CD14-positive monocyte (primary cell): ENCODE measurements at regions not wholly inside any gene's neighbourhood (a gene's known extent, or its start where the extent isn't known, plus 50 kb on each side); places are given as distances from the start of the nearest gene placed in this dataset.

Experiments used
- DNase-seq, 3 donors: peaks; one replicate each; pipeline ENCODE4 v3.0.0-alpha.2; 2011 to 2022
- H2AFZ ChIP-seq: 2 replicates; pipeline ENCODE4 v1.6.0; 2012; ENCODE audit warnings: mild to moderate bottlenecking, low read depth, low read length, inconsistent platforms; ENCODE audit not compliant: insufficient read depth, poor library complexity, severe bottlenecking
- H3K27ac ChIP-seq, 2 donors: 1 replicate in 1 of 2; 2 replicates in 1 of 2; pipeline ENCODE4 v1.5.1; 2012 to 2013; ENCODE audit warnings: low read length in 2 of 2, control low read depth in 1 of 2, inconsistent platforms in 1 of 2, low read depth in 1 of 2, mild to moderate bottlenecking in 1 of 2
- H3K27me3 ChIP-seq, 2 donors: one replicate each; pipeline versions ENCODE4 v1.6.0 to v1.6.1; 2011 to 2013; ENCODE audit warnings: low read length in 2 of 2; ENCODE audit not compliant: control insufficient read depth in 2 of 2, insufficient read depth in 2 of 2
- H3K36me3 ChIP-seq, 2 donors: replicated peaks in 1 of 2; 1 replicate in 1 of 2; 2 replicates in 1 of 2; pipeline versions ENCODE4 v1.5.1 to v1.6.1; 2012 to 2013; ENCODE audit warnings: low read length in 2 of 2, control low read depth in 1 of 2, inconsistent platforms in 1 of 2, mild to moderate bottlenecking in 1 of 2; ENCODE audit not compliant: insufficient read depth in 2 of 2, control insufficient read depth in 1 of 2
- H3K4me1 ChIP-seq, 2 donors: 1 replicate in 1 of 2; 2 replicates in 1 of 2; pipeline versions ENCODE4 v1.5.1 to v1.6.1; 2012 to 2013; ENCODE audit warnings: low read length in 2 of 2, control low read depth in 1 of 2, inconsistent platforms in 1 of 2, mild to moderate bottlenecking in 1 of 2, moderate library complexity in 1 of 2; ENCODE audit not compliant: insufficient read depth in 2 of 2, control insufficient read depth in 1 of 2
- H3K4me2 ChIP-seq: replicated peaks from 2 replicates; pipeline ENCODE3; 2012; ENCODE audit warnings: low read length, moderate library complexity, mild to moderate bottlenecking; ENCODE audit not compliant: poor library complexity, severe bottlenecking; ENCODE audit errors: extremely low read depth
- H3K4me3 ChIP-seq, 3 experiments: fragments of 200-600 bp in 1 of 3; sonication (generic) in 1 of 3; replicated peaks in 1 of 3; 1 replicate in 2 of 3; 2 replicates in 1 of 3; pipeline ENCODE4 v1.5.1; 2011 to 2013; ENCODE audit warnings: low read length in 3 of 3, mild to moderate bottlenecking in 3 of 3, control low read depth in 2 of 3, low read depth in 2 of 3, inconsistent platforms in 1 of 3, moderate library complexity in 1 of 3
- H3K79me2 ChIP-seq: 2 replicates; pipeline ENCODE4 v1.6.0; 2012; ENCODE audit warnings: mild to moderate bottlenecking, control low read depth, inconsistent platforms, low read length, moderate library complexity; ENCODE audit not compliant: insufficient read depth
- H3K9ac ChIP-seq: 2 replicates; pipeline ENCODE4 v1.6.0; 2017; ENCODE audit warnings: low read length, mild to moderate bottlenecking; ENCODE audit not compliant: insufficient read depth, poor library complexity, severe bottlenecking
- H3K9me3 ChIP-seq, 2 donors: replicated peaks in 1 of 2; 1 replicate in 1 of 2; 2 replicates in 1 of 2; pipeline versions ENCODE4 v1.5.1 to v1.6.1; 2012 to 2013; ENCODE audit warnings: low read length in 2 of 2, control low read depth in 1 of 2; ENCODE audit not compliant: control insufficient read depth in 1 of 2, insufficient read depth in 1 of 2
- H4K20me1 ChIP-seq: 2 replicates; pipeline ENCODE4 v1.6.0; 2012; ENCODE audit warnings: mild to moderate bottlenecking, low read length, control low read depth, moderate library complexity; ENCODE audit not compliant: insufficient read depth
- H3K27ac Mint-ChIP-seq, 7 donors: one replicate each; pipeline ENCODE4 v1.8.0; 2020; ENCODE audit warnings: mild to moderate bottlenecking in 7 of 7, mixed read lengths in 7 of 7, moderate library complexity in 6 of 7, inconsistent platforms in 2 of 7
- H3K27me3 Mint-ChIP-seq, 3 donors: one replicate each; pipeline ENCODE4 v1.8.0; 2021 to 2022; ENCODE audit warnings: low read depth in 3 of 3, mild to moderate bottlenecking in 3 of 3, mixed read lengths in 3 of 3, moderate library complexity in 3 of 3, inconsistent platforms in 1 of 3
- H3K36me3 Mint-ChIP-seq, 2 donors: one replicate each; pipeline ENCODE4 v1.8.0; 2020; ENCODE audit warnings: mixed read lengths in 2 of 2, inconsistent platforms in 1 of 2, mild to moderate bottlenecking in 1 of 2
- H3K4me1 Mint-ChIP-seq: one replicate; pipeline ENCODE4 v1.8.0; 2020; ENCODE audit warnings: mild to moderate bottlenecking, mixed read lengths
- H3K4me3 Mint-ChIP-seq, 2 donors: one replicate each; pipeline ENCODE4 v1.8.0; 2020; ENCODE audit warnings: mild to moderate bottlenecking in 2 of 2, mixed read lengths in 2 of 2, moderate library complexity in 1 of 2
- H3K9me3 Mint-ChIP-seq, 7 donors: one replicate each; pipeline ENCODE4 v1.8.0; 2020 to 2022; ENCODE audit warnings: mixed read lengths in 7 of 7, mild to moderate bottlenecking in 6 of 7, moderate library complexity in 6 of 7, inconsistent platforms in 2 of 7
- WGBS: methylation state at CpG from one replicate; pipeline ENCODE4 v1.1.5; 2013; ENCODE audit warnings: missing lambda C conversion rate; ENCODE audit not compliant: insufficient coverage; 5-methylcytosine and 5-hydroxymethylcytosine counted together
- intact Hi-C, 2 donors: fragments of 100-400 bp; cut with micrococcal nuclease; formaldehyde crosslinking; loops; one replicate each; pipeline versions ENCODE4 v1.15.0 to v1.15.1; 2023
- TF ChIP-seq, protein P1 (sequence below): fragments of 200-600 bp; IDR thresholded peaks from one replicate; pipeline ENCODE4 v1.8.0; 2022; ENCODE audit warnings: antibody characterized with exemption, mild to moderate bottlenecking

DNA sequence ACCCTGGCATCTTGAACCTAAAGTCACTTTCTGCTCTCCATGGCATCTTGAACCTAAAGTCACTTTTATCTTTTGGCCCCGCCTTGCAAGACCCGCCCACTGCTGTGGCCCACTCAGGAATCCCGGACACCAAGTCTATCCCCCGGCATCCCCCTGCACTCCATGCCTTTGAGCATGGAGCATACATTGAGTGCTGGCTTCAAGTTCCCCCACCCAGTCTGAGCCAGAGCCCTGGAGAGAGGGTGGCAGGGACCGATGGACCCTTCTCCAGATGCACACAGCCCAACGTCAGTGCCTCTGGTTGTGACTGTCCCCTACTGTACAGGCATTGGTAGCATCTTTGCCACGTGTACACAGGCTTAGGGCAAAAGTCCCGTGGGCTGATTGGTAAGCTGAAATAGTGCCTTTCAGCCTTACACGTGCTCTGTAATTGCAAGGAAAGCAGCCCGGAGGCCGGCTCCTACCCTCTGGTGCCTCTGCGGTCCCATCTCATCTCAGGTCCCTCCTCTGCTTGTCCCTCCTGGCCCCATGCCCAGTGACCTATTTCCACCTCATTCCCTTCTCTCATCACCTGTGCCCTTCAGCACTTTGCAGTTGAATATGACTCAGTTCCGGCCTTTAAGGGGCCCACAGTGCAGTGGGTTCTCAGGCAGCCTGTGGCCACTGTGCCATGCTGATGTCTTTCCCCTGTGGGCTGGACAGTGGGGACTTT is 154.0 kb downstream of the INHBB start:
- TF ChIP-seq, protein P1, sequence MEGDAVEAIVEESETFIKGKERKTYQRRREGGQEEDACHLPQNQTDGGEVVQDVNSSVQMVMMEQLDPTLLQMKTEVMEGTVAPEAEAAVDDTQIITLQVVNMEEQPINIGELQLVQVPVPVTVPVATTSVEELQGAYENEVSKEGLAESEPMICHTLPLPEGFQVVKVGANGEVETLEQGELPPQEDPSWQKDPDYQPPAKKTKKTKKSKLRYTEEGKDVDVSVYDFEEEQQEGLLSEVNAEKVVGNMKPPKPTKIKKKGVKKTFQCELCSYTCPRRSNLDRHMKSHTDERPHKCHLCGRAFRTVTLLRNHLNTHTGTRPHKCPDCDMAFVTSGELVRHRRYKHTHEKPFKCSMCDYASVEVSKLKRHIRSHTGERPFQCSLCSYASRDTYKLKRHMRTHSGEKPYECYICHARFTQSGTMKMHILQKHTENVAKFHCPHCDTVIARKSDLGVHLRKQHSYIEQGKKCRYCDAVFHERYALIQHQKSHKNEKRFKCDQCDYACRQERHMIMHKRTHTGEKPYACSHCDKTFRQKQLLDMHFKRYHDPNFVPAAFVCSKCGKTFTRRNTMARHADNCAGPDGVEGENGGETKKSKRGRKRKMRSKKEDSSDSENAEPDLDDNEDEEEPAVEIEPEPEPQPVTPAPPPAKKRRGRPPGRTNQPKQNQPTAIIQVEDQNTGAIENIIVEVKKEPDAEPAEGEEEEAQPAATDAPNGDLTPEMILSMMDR, result no peak
- Histone ChIP-seq H4K20me1 (no peaks in the 10 kb centered on the region), H3K36me3 (no peaks in the 10 kb centered on the region), H3K9me3 (no peaks in the 10 kb centered on the region), H3K27me3 (no peaks in the 10 kb centered on the region), H3K27ac (no peak overlapping the region), H3K9ac (no peak overlapping the region), H3K4me3 (no peak overlapping the region), H2AFZ (no peak overlapping the region), H3K4me1 (no peaks in the 10 kb centered on the region), H3K79me2 (no peaks in the 10 kb centered on the region), H3K4me2 (no peak overlapping the region)
- Mint-ChIP-seq H3K4me1 (peaks cover 7% of the 10 kb centered on the region), H3K36me3 (no peaks in the 10 kb centered on the region), H3K4me3 (no peak overlapping the region), H3K9me3 (no peaks in the 10 kb centered on the region), H3K27me3 (peaks cover 2 to 5% (median 5%) of the 10 kb centered on the region in 3 donors), H3K27ac (peak overlapping the region in 1 of 7 donors; percentile 77)
- WGBS, result 89% methylated on average over 13 of the region's 13 CpGs
- intact Hi-C loops, result no loop called here
- DNase-seq, result no peak

DNA sequence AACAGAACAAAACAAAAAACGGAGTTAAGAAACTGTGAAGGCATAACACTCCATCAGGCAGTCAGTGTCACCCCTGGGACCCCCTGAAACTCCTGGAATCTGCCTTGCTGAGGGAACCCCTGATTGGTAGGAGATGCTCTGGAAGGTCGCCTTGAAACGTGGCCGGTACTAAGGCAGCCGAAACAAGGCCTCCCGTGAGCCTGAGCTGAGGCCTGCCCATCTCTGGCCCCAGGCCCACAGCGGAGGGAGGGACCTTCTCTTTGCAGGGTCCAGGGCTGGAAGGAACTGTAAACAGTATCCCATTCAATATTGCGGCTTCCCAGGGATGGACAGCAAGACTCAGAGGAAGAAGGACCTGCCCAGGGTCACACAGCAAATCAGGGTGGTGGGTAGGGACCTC is 155.7 kb downstream of the INHBB start:
- no peak overlapping the region for H3K4me3 Mint-ChIP-seq
- intact Hi-C loops, result no loop called here
- no peak for DNase-seq
- Histone ChIP-seq H2AFZ (no peak overlapping the region), H4K20me1 (no peaks in the 10 kb centered on the region), H3K9ac (no peak overlapping the region), H3K4me2 (no peak overlapping the region), H3K79me2 (no peaks in the 10 kb centered on the region), H3K4me3 (no peak overlapping the region), H3K4me1 (no peaks in the 10 kb centered on the region), H3K36me3 (no peaks in the 10 kb centered on the region), H3K27ac (no peak overlapping the region), H3K9me3 (no peaks in the 10 kb centered on the region), H3K27me3 (no peaks in the 10 kb centered on the region)
- H3K36me3 Mint-ChIP-seq, result no peaks in the 10 kb centered on the region
- no peaks in the 10 kb centered on the region for H3K9me3 Mint-ChIP-seq
- 91% methylated on average over 7 of the region's 8 CpGs for WGBS
- peaks cover 5 to 7% (median 6%) of the 10 kb centered on the region in 3 donors for H3K27me3 Mint-ChIP-seq
- H3K27ac Mint-ChIP-seq, result no peak overlapping the region
- peaks cover 7% of the 10 kb centered on the region for H3K4me1 Mint-ChIP-seq
- TF ChIP-seq, protein P1, result no peak
